Bronchial epithelial cell (primary cell): ENCODE measurements at regions not wholly inside any gene's neighbourhood (a gene's known extent, or its start where the extent isn't known, plus 50 kb on each side); places are given as distances from the start of the nearest gene placed in this dataset.

ENCODE experiments used
- DNase-seq: peaks from one replicate; pipeline ENCODE4 v3.0.0-alpha.2; 2010; ENCODE audit warnings: low read depth
- FAIRE-seq: peaks from 2 replicates; lab custom pipeline; 2011; peaks lifted over from hg19 to GRCh38; lab: Jason Lieb, UNC
- H3K27me3 ChIP-seq: 2 replicates; pipeline ENCODE4 v1.5.1; 2011; ENCODE audit warnings: low read length; ENCODE audit not compliant: control insufficient read depth, insufficient read depth
- H3K36me3 ChIP-seq: 2 replicates; pipeline ENCODE4 v1.5.1; 2011; ENCODE audit warnings: low read length; ENCODE audit not compliant: control insufficient read depth, insufficient read depth
- H3K4me3 ChIP-seq: 2 replicates; pipeline ENCODE4 v1.5.1; 2011; ENCODE audit warnings: mild to moderate bottlenecking, low read depth, low read length, control low read depth
- TF ChIP-seq, protein P1 (sequence below): IDR thresholded peaks from 2 replicates; pipeline ENCODE4 v1.5.1; 2011; ENCODE audit warnings: mild to moderate bottlenecking, moderate library complexity, low read length, control low read depth, inconsistent platforms; ENCODE audit not compliant: insufficient read depth, severe bottlenecking

DNA sequence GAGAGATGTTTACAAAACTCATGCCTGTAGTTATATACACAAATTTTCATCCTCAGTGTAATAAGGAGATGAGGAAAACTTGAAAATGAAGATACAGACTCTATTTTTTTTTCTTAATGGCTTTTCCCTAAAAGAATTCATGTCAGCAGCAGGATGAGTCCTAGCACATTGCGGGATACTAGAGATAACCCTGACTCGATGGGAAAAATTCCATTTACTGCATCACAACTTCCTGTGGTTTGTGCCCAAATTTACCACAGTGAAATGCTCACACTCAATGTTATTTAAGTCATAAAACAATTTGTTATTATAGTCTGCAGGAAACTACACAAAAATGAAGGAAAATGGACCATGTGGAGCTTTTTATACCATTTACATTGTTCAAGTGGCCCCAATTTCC lies 581.9 kb upstream of the ZNF717 start:
- no peaks in the 10 kb centered on the region for H3K27me3 ChIP-seq
- FAIRE-seq (no peak), DNase-seq (no peak)
- no peak overlapping the region for H3K4me3 ChIP-seq
- no peaks in the 10 kb centered on the region for H3K36me3 ChIP-seq
- TF ChIP-seq, protein P1, sequence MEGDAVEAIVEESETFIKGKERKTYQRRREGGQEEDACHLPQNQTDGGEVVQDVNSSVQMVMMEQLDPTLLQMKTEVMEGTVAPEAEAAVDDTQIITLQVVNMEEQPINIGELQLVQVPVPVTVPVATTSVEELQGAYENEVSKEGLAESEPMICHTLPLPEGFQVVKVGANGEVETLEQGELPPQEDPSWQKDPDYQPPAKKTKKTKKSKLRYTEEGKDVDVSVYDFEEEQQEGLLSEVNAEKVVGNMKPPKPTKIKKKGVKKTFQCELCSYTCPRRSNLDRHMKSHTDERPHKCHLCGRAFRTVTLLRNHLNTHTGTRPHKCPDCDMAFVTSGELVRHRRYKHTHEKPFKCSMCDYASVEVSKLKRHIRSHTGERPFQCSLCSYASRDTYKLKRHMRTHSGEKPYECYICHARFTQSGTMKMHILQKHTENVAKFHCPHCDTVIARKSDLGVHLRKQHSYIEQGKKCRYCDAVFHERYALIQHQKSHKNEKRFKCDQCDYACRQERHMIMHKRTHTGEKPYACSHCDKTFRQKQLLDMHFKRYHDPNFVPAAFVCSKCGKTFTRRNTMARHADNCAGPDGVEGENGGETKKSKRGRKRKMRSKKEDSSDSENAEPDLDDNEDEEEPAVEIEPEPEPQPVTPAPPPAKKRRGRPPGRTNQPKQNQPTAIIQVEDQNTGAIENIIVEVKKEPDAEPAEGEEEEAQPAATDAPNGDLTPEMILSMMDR: no peak

DNA sequence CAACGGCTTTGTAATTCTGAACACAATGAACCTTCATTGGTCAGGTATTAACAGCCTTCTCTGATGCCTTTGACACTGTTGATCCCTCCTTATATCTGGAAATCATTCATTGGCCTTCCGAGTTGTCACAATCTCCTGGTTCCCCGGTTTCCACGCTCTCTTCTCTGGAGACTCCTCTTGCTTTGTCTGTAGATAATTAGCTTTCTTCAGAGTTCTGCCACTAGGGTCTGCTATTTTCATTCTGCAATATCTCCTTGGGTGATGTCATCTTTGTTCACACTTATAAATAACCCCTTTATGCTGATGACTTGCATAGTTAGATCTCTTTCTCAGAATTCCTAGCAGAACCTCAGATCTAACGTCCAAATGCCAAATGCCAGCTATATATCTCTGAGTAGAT lies 583.8 kb upstream of the ZNF717 start:
- FAIRE-seq: no peak
- Histone ChIP-seq H3K36me3 (no peaks in the 10 kb centered on the region), H3K4me3 (no peak overlapping the region), H3K27me3 (no peaks in the 10 kb centered on the region)
- TF ChIP-seq, protein P1: no peak
- DNase-seq: peak; percentile 17

DNA sequence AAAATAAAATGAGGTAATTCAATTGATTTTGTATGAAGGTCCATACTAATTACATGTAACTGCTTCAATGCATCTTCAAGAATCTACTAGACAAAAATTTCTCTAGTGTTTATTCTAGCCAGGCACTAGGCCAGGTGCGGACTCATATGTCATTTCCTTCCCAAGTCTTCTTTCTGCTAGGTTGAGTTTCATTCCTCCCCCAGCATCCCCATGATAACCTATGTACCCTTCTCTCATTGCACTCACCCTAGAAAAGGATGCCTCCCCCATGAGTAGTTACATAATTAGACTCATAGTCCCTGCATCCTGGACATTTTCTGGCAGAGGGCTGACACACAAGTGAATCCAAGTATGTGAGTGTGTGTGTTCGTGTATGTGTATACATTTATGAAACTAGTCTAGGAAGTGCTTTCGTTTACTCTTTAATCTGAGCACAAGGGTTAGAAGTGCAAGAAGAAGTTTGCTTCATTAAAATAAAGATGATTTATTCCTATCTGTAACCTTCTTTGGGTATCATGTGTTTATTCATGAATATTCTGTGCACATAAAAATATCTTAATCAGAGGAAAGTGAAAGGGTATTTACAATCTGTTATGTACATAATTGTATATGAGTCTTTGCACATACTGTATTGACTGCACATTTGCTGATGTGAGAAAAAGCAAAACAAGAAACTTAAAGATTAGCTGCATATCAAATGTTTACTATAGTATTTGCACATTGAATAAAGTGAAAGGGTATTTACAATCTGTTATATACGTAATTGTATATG lies 585.6 kb upstream of the ZNF717 start:
- H3K4me3 ChIP-seq: no peak overlapping the region
- H3K36me3 ChIP-seq: no peaks in the 10 kb centered on the region
- H3K27me3 ChIP-seq: no peaks in the 10 kb centered on the region
- DNase-seq (no peak), FAIRE-seq (no peak)
- TF ChIP-seq, protein P1: no peak

DNA sequence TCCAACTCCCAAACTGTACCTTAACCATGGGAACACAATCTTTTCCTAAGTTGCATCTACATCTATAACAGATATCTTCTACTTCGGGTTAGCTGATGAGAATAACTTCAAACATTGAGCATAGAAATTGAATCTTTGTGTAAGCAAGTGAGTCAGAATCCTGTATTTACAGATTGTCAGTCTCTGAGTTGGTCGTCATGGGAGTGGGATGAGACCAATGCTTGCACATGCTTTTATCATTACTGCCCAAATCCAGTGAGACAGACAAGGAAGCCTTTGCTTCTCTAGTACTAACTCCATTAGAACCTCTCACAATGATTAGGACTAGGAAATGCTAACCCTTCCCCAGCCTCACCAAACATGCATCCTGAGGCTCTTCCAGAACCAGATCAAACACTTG lies 587.1 kb upstream of the ZNF717 start:
- TF ChIP-seq, protein P1: no peak
- no peak for FAIRE-seq
- no peaks in the 10 kb centered on the region for H3K27me3 ChIP-seq

DNA sequence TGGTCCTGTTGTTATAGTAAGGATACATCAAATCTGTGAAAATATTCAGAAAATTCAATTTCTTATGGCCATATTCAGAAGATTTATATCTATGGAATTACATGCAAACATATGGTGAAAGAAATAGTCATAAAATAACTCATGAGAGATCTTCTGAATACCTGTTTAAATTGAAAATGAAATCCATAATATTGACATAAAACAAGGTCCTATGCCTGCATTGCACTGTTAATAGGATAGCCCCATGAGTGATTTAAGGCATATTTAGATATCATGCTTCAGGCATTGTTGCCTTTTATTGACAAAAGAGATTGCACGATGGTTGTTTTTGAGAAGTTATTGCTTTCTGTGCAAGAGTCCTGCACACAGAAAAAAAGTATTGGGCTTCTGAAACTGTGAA lies 591.7 kb upstream of the ZNF717 start:
- no peaks in the 10 kb centered on the region for H3K36me3 ChIP-seq

More for the DNA sequence above, 587.1 kb upstream of the ZNF717 start:
- Histone ChIP-seq H3K4me3 (no peak overlapping the region), H3K36me3 (no peaks in the 10 kb centered on the region)
- DNase-seq: no peak

More for the DNA sequence above, 591.7 kb upstream of the ZNF717 start:
- H3K27me3 ChIP-seq: no peaks in the 10 kb centered on the region
- no peak for DNase-seq
- TF ChIP-seq, protein P1: no peak
- FAIRE-seq: no peak
- H3K4me3 ChIP-seq: no peak overlapping the region
